HG02884 (cell line): ENCODE measurements at regions not wholly inside any gene's neighbourhood (a gene's known extent, or its start where the extent isn't known, plus 50 kb on each side); places are given as distances from the start of the nearest gene placed in this dataset.

Source experiments
- ATAC-seq: cut with Tn5 transposase; IDR thresholded peaks from one replicate; pipeline ENCODE4 v1.9.1; 2021; ENCODE audit warnings: mild to moderate bottlenecking, moderate library complexity; ENCODE audit not compliant: unreplicated experiment

GRCh38 chr5:10173716-10174115, 76.0 kb downstream of the ATPSCKMT start:
- no peak for ATAC-seq

GRCh38 chr5:10172247-10172646, 77.4 kb downstream of the ATPSCKMT start:
- ATAC-seq, result no peak

GRCh38 chr5:10169359-10169758, 80.3 kb downstream of the ATPSCKMT start:
- no peak for ATAC-seq

GRCh38 chr5:10168254-10168653, 81.4 kb downstream of the ATPSCKMT start:
- ATAC-seq, result no peak

- ATAC-seq, result no peak
Observed at GRCh38 chr5:10167806-10168205, 81.9 kb downstream of the ATPSCKMT start.

GRCh38 chr5:10166392-10166791, 83.3 kb downstream of the ATPSCKMT start:
- ATAC-seq, result no peak

GRCh38 chr5:10162468-10162867, 87.2 kb downstream of the ATPSCKMT start:
- no peak for ATAC-seq

- no peak for ATAC-seq
Observed at GRCh38 chr5:10161778-10162177, 87.9 kb downstream of the ATPSCKMT start.

- no peak for ATAC-seq
Observed at GRCh38 chr5:10160241-10160640, 89.4 kb downstream of the ATPSCKMT start.

- ATAC-seq, result no peak
Observed at GRCh38 chr5:10158886-10159285, 90.8 kb downstream of the ATPSCKMT start.

- no peak for ATAC-seq
Observed at GRCh38 chr5:10157085-10157669, 92.5 kb downstream of the ATPSCKMT start.

- ATAC-seq, result no peak
Observed at GRCh38 chr5:10155897-10156667, 93.6 kb downstream of the ATPSCKMT start.

GRCh38 chr5:10153808-10154537, 95.7 kb downstream of the ATPSCKMT start:
- ATAC-seq, result no peak

- no peak for ATAC-seq
Observed at GRCh38 chr5:10153394-10153793, 96.3 kb downstream of the ATPSCKMT start.

- no peak for ATAC-seq
Observed at GRCh38 chr5:10151656-10152055, 98.0 kb downstream of the ATPSCKMT start.

GRCh38 chr5:10149911-10150310, 99.8 kb downstream of the ATPSCKMT start:
- no peak for ATAC-seq

- ATAC-seq, result no peak
Observed at GRCh38 chr5:10145923-10146401, 103.7 kb downstream of the ATPSCKMT start.

- no peak for ATAC-seq
Observed at GRCh38 chr5:10144040-10144439, 105.6 kb downstream of the ATPSCKMT start.

- ATAC-seq, result no peak
Observed at GRCh38 chr5:10140195-10140973, 109.3 kb downstream of the ATPSCKMT start.

- no peak for ATAC-seq
Observed at GRCh38 chr5:10138395-10139057, 111.2 kb downstream of the ATPSCKMT start.
